ENCODE measurements at regions not wholly inside any gene's neighbourhood (a gene's known extent, or its start where the extent isn't known, plus 50 kb on each side); places are given as distances from the start of the nearest gene placed in this dataset.
A peak's percentile ranks its signal among the peaks of the same experiment; 100 is the strongest.
"Not testable (repeated sequence)": the region's sequence is repeated elsewhere in the genome, so short reads cannot be mapped to it uniquely, and the experiment has no call there.

DNA sequence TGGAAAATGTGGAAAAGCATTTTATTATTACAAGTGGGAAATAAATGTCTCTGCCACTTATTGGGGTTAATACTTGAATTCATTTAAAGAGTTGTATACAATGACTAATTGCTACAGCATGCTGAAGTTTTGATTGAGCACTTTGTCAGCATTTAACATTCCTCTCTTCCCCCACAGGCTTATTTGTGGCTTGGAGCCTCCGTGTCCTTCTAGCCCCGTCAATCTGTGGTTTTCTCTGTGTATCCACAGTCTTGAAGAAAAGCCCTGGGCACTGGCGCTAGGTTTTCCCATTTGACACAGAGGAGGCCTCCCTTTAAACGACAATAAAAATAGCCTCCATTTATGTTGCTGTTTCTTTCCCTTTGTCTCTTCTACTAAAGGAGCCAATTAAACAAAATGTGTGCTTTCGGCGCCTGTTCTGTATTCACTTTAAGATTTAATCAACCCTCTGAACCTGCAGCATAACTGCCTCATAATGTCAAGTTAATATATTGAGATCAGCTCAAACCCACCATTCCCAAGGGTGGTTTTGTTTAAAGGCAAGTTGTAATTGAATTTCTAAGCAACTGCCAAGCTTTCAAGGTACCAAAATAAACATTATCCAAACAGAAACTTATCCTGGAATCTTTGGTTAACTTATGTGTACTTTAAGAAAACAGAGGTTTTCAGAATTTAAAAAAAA is 92.9 kb upstream of the ADRA1D start:
- DNase-seq: peak; percentile 88

DNA sequence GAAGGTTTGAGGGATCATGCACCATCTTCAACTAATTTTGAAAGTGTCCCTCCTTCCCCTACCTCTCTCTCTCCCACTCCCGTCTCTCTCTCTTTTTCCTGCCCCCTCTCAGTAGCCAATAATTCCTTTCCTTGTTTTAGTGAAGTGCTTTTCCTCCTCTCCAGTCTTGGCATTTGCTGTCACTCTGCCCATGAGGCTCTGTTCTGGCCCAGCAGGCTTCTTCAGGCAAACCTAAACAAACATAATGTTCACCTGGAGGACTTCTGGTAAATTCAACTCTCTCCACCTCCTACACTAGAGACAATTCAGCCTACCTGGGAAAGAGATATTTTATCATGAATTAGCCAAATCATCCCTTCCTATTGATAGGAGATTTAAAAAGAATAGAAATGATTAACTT is 86.6 kb upstream of the ADRA1D start:
- no peak for DNase-seq

DNA sequence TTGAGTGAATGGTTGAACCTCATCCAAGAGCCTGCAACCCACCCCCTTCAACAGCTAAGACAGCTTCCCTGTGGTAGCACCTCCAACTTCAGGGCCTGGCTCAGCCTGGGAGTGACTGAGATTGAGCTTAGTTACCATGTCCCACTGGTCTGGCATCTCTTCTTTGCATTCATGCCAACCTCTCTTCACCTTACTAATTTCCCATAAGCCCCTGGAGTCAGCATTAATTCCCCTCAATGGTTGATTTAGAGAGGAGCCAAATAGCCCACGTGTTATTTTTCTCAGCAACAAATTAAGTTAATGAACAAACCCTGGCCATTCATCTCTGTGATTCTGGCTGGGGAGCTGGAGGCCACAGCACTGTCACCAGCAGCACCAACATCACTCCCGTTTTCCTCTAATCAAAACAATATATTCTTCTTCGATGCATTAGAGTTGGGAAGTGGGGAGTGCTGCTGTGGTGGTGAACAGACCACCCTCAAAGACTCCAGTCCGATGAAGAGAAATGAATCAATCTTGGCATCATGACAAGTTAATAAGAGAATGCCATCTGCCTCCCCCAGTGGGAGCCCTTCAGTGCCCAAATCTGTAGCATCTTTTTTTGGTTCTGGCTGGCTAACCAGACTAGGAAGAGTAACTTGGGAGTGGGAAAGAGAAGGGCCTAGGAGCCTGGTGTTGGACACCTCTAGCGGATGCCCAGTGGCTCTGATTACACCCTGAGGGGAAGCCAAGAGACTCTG is 83.2 kb upstream of the ADRA1D start:
- DNase-seq: no peak

DNA sequence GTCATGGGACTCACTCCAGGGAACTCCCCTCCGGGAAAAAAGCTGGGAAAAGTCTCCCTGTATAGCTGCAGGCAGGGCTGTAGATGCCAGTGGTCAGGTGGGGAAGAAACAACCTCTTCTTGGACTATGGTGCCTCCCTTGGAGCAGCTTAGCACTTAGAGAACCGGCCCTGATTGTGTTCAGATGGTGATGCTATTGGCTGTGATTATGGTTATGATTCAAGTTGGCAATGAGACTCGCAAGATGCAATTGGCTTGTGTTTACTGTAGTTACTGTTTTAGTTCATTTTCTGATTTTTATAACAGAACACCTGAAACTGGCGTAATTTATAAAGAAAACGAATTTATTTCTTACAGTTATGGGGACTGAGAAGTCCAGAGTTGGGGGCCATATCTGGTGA is 80.9 kb upstream of the ADRA1D start:
- DNase-seq: no peak

DNA sequence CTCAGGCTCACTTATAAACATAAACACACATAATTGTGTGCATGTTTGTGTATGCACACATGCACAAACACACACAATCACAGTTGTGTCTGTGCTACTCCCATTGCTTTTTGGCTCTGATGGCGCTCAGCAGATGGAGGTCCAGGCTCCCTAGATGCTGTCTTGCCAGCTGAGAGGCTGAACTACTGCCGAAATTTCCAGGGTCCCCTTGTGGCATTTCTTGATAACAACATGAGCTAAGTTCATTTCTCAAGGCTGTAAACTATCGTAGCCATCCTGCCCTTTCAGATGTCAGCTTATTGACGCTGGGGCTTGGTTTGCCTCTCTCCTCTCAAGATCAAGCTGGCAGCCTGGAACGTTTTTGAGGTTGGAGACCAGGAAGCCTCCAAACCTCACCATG is 80.1 kb upstream of the ADRA1D start:
- no peak for DNase-seq

DNA sequence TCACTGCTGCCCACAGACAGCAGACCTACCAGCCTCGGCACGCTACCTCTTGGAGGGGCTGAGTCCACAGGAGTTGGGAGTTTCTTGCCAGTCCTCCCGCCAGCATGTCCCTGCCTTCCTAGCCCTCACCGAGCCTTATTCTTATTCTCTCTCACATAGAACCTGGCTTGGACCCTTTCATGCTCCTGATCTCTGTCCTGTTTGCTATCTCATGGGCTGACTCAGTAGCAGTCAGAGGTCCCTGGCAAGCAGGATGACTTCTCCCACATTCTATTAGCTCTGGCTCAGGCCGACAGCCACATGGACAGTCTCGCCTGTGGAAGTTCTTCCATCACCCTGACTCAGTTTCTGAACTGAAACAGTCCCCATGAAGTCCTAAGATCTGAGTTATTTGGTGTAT is 79.5 kb upstream of the ADRA1D start:
- DNase-seq: no peak

DNA sequence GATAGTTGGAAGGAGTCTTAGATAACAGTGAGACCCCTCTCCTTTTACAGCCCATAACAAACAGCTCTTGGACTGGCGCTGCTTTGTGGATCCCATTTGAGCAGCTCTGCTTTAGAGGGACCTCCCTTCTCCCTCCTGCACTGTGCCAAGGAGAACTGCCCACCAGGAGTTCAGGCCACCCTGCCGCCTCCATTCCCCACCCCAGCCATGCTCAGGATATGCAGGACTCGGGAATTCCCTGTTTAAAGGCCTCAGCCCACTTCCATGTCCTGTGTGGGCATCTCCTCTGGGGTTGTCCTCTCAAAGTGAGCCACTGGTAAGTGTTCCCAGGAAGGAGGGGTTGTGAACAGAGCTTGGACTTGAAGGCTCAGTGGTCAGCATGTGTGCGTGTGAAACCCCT is 78.9 kb upstream of the ADRA1D start:
- no peak for DNase-seq

DNA sequence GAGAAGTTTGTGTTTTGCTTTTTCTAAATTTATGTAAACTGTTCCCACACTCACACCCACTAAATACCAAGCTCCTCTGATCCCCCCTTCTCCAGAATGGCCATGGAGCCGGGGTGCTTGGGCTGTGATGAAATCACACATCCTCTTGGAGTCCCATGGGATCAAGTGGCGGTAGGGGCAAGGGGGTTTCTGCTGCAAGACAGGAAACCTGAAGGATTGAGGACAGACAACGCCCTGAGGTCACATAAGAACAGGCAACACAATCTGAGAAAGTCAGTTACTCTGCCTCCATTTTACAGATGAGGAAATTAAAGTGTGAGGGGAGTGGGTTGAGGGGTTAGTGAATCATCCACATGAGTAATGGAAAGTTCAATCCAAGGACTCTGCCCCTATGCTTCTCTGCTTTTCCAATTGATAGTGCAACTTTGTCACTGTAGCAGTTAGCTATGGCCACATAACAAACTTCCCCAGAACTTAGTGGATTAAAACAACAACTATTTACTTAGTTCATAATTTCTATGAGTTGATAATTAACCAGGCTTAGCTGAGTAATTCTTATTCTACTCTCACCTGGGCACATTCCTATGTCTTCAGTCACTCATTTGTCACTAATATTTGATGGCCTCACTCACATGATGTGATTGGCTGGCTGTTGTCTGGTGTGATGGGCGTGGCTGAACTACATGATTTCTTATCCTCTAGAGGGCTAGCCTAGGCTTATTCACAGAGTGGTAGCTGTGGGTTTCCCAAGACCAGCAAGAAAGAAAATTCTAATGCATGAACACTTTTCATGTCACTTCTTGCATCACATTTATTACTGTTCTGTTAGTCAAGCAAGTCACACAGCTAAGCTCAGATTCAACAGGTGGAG is 77.3 kb upstream of the ADRA1D start:
- peak; percentile 37 for DNase-seq

DNA sequence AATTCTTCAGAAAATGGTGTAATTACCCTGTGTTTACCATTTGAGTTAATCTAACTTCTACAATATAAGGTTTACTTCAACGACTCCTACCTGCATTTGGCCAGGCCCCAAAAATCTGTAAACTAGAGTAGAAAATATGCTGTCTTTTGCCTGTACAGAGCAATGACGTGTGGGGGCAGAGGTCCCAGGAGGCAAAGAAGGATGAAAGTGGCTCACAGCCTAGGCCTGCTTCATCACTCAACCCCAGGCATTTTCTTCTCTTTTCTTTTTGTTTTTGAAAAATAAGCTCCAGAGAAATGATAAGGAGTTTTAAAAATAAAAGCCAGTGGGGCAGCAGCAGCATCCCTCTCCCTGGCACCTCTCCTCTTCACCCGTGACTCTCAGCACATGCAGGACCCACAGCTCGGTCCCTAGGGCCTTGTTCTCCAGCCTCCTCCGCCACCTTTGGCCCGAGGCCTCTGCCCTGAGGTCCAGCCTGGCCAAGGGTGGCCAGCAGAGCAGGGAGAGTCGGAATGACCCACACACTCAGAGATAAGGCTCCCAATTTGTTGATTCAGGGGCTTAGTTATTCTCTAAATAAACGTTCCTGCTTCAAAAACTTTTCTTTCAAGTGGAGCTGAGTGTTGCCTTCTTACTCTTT is 76.6 kb upstream of the ADRA1D start:
- no peak for DNase-seq

DNA sequence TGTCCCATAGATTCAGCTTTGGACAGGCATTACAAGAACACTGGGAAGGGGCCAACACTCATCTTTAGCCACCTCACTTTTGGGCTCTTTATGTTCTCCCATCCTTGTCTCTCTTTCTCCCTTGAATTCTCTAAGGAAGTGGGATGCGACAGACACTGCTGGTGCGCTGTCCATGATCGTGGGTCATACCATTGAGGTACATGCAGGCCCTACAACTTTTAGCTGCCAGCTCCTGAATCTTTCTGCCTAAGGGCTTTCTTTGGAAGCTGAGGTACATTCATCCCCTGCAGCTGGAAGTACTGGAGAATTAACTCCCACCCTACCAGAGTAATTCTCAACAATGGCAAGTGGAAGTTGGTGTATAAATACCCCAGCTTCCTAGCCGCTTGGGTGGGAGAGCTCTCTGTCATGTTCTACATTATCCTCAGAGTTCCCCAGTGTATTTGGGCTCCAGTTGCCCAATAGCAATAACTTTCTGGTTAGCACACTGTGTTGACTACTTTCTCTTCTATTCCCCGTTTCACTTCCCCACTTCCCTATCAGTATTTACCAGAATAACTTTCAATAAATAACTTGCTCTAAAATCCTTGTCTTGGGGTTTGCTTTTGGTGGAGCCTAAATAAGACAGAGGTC is 75.6 kb upstream of the ADRA1D start:
- DNase-seq: no peak

DNA sequence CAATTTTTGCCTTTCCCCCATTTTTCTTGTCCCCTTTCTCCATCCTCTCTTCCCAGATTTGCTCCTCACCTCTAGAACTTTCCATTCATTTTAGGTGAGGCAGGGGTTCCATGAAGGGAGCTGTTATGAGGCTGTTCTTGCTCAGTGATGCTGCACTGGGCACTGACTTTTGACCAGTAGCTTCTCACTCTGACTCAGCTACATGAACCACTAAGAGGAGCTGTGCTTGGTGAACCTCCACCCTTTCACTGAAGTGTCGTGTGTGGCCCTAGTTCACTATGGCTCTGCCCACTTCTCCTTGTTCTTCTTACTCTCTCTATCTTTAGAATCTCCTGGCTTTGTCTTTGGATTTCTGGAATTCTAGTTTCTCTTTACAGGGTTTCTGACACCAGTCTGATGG is 73.4 kb upstream of the ADRA1D start:
- no peak for DNase-seq

DNA sequence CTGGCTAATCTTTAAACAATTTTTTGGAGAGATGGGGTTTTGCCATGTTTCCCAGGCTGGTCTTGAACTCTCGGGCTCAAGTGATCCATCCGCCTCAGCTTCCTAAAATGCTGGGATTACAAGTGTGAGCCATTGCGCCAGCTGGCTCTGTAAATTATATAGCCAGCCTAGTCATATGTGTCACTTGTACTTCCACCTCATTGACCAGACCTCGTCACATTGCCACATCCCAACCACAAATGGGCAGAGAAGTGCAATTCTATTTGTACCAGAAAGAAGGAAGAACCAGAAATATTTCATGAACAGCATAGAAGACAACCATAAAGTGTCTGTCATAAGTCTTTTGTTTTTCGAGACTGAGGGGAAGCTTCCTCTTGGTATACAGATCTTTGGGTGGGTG is 71.2 kb upstream of the ADRA1D start:
- no peak for DNase-seq

DNA sequence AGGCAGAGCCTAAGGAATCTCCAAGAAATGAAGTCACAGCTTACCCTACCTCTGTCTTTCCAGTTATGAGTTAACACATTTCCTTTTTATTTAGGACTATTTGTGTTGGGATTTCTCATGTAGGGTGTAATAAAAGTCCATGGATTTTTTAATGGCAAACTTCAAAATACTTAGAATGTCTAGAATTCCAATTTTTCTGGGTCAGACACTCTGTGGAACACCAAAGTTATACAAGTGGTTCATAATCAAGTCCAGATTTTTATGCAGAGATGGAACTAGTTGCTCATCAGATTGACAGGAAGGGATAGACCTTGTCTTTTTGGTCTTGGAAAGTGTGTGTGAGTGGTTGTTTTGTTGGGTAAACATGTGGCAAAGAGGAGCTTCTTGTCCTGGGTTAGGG is 69.8 kb upstream of the ADRA1D start:
- peak; percentile 73 for DNase-seq

DNA sequence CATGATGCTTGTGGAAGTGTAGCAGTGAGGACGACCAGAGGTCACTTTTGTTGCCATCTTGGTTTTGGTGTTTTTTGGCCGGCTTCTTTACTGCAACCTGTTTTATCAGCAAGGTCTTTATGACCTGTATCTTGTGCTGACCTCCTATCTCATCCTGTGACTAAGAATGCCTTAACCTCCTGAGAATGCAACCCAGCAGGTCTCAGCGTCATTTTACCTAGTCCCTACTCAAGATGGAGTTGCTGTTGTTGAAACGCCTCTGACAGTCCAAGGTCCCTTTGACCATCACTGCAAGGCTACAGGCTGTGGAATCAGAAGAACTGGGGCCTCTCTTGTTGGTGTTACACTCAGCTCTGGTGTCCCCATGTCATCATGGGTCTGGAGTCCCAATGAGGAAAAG is 61.5 kb upstream of the ADRA1D start:
- not testable (repeated sequence) for DNase-seq

DNA sequence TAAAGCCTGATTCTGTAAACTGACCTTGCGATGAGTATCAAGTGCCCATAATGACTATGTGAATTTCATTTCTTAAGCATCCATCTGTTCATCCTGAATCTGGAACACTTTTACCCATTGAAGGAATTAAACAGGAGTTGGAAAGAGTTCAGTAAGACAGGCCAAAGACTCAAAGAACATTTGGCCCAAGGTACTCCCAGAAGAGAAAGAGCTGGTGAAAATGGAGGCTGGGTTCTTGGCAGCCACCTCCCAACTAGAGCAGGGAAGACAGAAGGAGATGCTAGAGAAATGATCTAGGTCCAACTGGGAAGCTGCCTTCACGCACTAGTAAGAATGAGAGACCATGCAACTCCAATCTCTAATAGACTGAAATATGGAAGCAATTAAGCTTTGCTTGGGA is 57.1 kb upstream of the ADRA1D start:
- DNase-seq: no peak

DNA sequence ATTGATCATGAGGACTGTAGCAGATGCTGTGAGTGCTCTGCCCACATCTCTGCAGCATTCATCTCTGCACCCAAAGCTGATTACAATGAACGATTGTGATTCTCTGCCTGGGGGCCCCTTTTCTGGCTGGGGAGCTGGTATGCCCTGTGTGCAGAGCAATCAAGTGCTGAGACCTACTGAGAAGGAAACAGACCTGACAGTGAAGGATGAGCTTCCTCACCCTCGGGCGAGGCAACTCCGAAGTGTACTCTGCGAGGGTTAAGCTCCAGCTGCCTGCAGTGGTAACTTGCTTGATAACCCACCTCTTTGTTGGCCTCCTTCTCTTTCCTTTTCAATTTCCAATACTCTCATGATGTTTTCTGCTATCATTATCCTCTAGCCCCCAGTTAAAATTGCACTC is 56.0 kb upstream of the ADRA1D start:
- no peak for DNase-seq

DNA sequence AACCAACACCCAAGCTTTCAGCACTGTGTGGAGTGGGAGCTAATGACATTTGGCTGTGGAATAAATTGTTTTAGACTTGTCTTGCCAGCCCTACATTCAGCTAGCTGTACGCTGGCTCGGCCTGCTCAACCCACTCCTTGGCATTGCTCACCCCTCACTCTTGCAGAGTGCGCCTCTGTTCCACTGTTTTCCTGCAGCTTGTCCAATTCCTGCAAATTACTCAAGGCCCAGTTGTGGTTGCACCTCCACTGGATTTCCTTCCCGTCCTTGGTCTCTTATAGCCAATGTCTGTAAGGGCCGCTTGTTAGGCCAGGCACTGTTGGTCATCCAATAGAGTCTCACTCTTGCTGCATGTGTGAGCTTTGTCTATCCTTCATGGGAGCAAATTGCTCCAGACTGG is 55.5 kb upstream of the ADRA1D start:
- no peak for DNase-seq

DNA sequence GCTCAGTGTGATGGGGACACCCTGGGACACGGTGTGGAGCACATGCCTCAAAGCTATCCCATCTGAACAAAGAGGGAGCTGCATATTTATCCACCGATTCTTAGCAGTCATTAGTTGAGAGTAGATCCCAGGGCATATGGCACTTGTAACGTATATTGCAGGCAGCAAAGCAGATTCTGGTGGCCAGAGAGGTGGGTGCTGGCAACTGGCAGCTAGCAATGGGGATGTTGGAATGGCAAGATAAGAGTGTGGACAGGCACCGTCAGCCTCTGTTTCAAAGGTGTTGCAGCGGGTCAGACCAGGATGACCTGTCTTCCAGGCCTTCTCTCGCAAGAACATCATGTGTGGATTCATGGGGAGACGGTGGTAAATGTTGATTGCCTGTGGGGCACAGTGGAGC is 54.0 kb upstream of the ADRA1D start:
- DNase-seq: no peak

DNA sequence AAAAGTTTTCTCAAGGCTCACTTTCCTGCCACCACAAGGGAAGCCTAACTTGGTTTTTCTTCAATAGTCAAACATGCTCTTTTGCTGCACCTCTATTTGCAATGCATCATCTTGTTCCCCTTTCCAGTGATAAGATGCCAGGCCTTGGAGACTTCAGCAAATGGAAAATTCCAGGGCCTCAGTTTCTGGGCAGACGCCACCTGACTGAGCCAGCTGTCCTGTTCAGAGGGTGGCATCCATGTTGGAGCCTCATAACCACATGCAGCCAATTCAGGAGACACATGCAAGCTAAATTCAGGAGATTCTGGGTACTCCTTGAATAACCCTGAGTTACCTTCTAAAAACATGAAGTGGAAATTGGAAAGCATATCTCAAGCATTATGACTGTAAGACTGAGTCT is 51.8 kb upstream of the ADRA1D start:
- no peak for DNase-seq

DNA sequence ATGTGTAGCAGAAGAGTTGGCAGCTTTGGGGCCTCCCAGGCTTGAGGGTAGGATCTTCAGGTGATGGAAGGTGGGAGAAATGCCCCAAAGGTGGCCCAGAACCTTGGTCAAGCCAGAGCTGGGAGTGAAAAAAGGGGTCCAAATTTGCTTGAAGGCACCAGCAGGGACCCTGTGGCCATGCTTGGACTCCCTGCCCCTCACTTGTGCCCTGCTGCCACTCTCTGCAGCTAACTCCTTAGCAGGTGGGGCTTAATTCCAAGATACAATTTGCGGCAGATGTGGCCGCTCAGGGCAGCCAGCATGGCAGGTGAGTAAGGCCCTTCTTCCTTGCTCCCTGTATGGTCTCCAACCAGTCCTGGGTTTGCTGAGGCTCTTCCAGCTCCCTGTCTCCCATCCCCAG is 51.3 kb upstream of the ADRA1D start:
- DNase-seq: no peak

DNA sequence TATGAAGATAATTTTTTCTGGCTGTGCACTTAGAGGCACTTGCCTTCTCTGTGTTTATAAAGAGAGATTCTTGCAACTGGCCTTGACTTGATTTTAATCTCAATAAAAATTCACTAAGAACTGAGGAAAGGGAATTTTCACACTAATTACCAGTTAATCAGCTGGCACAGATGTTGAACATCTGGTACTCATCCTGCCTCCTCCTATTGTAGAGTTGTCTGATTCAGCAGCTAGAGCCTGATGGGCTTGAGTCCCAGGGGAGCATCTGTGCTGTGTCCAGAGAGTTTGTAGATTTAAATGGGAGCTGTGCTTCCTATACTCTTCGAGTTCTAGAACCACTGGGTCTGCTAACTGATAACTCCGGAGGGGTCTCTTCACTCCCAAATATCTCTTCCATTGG is 50.7 kb upstream of the ADRA1D start:
- DNase-seq: peak; percentile 42

DNA sequence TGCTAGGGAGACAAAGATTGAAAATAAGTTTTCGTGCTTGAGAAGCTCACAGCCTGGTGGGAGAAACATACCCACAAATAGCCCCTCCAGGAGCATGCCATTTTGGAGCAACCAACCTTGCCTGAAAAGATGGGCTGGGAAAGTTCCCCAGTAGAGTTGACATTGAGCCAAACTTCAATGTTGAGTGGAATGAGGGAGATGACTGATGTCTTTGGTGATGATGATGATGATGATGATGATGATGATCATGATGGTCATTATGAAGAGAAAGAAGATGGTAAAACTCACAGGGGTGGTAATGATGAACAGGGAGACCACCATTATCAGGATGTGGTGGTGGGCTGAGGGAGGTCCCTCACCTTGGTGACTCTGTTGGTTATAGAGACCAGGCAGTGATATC is 50.1 kb upstream of the ADRA1D start:
- DNase-seq: no peak

Data from fibroblast of skin of scalp (primary cell).